ENCODE measurements at regions not wholly inside any gene's neighbourhood (a gene's known extent, or its start where the extent isn't known, plus 50 kb on each side); places are given as distances from the start of the nearest gene placed in this dataset.

- TF ChIP-seq CHD7 (IDR thresholded peaks at IDR 0.05; ENCODE audit: insufficient replicate concordance, low read length): no peak
- no peak for TF ChIP-seq FOSL1 (IDR thresholded peaks at IDR 0.05; ENCODE audit: insufficient read depth, low read depth, low read length)
- no peak for TF ChIP-seq KDM5A (IDR thresholded peaks at IDR 0.05; ENCODE audit: low read length)
- TF ChIP-seq CBX5 (IDR thresholded peaks at IDR 0.05; ENCODE audit: low read depth, low read length): no peak
Measured at GRCh38 chr10:55653531-55653930, 707.5 kb downstream of the ZWINT start (continued).

Data from H1 (cell line).